GM12878 (cell line): ENCODE measurements at regions not wholly inside any gene's neighbourhood (a gene's known extent, or its start where the extent isn't known, plus 50 kb on each side); places are given as distances from the start of the nearest gene placed in this dataset.

Source experiments
- ATAC-seq: fragments of 200-7000 bp; cut with Tn5 transposase; 3 replicates; pipeline ENCODE4 v1.9.1; 2020; ENCODE audit warnings: mild to moderate bottlenecking, moderate library complexity
- BruUV-seq: library from RNA; stranded (reverse); fragments of 400-500 nt; replicated peaks from 2 replicates; lab custom pipeline; 2021; lab: Mats Ljungman, UMichigan
- CTCF ChIA-PET: fragments of 300-600 bp; sonication (Branson Sonifier 250); formaldehyde crosslinking; extraction: SDS; loops from one replicate; lab custom pipeline; 2021; ENCODE audit warnings: inconsistent platforms; lab: Yijun Ruan, JAX
- POLR2A ChIA-PET: fragments of 350-600 bp; formaldehyde crosslinking; extraction: SDS; loops from one replicate; lab custom pipeline; 2021; ENCODE audit warnings: inconsistent platforms; lab: Charles Lee
- RAD21 ChIA-PET: fragments of 300-600 bp; sonication (Branson Sonifier 250); formaldehyde crosslinking; loops from one replicate; lab custom pipeline; 2023; ENCODE audit warnings: antibody characterized with exemption; ENCODE audit not compliant: unreplicated experiment; lab: Charles Lee
- SMC1A ChIA-PET: fragments of 300-600 bp; sonication (Branson Sonifier 250); formaldehyde crosslinking; loops from one replicate; lab custom pipeline; 2023; ENCODE audit not compliant: unreplicated experiment, uncharacterized antibody; lab: Charles Lee
- DNase-seq: peaks from one replicate; pipeline ENCODE4 v3.0.0-alpha.2; 2011; ENCODE audit warnings: low read depth, low spot score
- FAIRE-seq: peaks from 3 replicates; lab custom pipeline; 2011; peaks lifted over from hg19 to GRCh38; lab: Jason Lieb, UNC
- H2AFZ ChIP-seq: 2 replicates; pipeline ENCODE4 v1.6.0; 2011; ENCODE audit warnings: low read depth, low read length, control low read depth; ENCODE audit not compliant: control insufficient read depth
- H3K27ac ChIP-seq: 2 replicates; pipeline ENCODE4 v1.5.1; 2011; ENCODE audit warnings: control low read depth; ENCODE audit not compliant: control insufficient read depth, insufficient read depth
- H3K27me3 ChIP-seq, 2 experiments: replicated peaks in 1 of 2; 2 replicates each; pipeline versions ENCODE4 v1.6.0 to v1.6.1; 2011; ENCODE audit warnings: low read length in 1 of 2; ENCODE audit not compliant: control insufficient read depth in 2 of 2, insufficient read depth in 2 of 2
- H3K36me3 ChIP-seq, 2 experiments: 2 replicates each; pipeline ENCODE4 v1.5.1; 2011; ENCODE audit warnings: low read length in 1 of 2; ENCODE audit not compliant: control insufficient read depth in 2 of 2, insufficient read depth in 2 of 2
- H3K4me1 ChIP-seq: 2 replicates; pipeline ENCODE4 v1.6.1; 2011; ENCODE audit warnings: mild to moderate bottlenecking, low read length, moderate library complexity, mixed read lengths; ENCODE audit not compliant: control insufficient read depth, insufficient read depth
- H3K4me2 ChIP-seq: 2 replicates; pipeline ENCODE4 v1.6.0; 2011; ENCODE audit warnings: control low read depth; ENCODE audit not compliant: control insufficient read depth, insufficient read depth
- H3K4me3 ChIP-seq: fragments of 200-600 bp; sonication (generic); 2 replicates; pipeline ENCODE4 v1.5.1; 2016
- H3K79me2 ChIP-seq: 2 replicates; pipeline ENCODE4 v1.6.0; 2011; ENCODE audit warnings: low read length; ENCODE audit not compliant: control insufficient read depth, insufficient read depth
- H3K9ac ChIP-seq: 2 replicates; pipeline ENCODE4 v1.8.0; 2011; ENCODE audit warnings: low read length, control low read depth, mixed read lengths; ENCODE audit not compliant: control insufficient read depth, insufficient read depth
- H3K9me3 ChIP-seq: replicated peaks from 3 replicates; pipeline ENCODE4 v1.5.1; 2011; ENCODE audit warnings: mild to moderate bottlenecking, low read length; ENCODE audit not compliant: control insufficient read depth, insufficient read depth
- H4K20me1 ChIP-seq: 2 replicates; pipeline ENCODE4 v1.6.0; 2011; ENCODE audit not compliant: control insufficient read depth, insufficient read depth
- CREB1 ChIP-seq: IDR thresholded peaks from 2 replicates; pipeline ENCODE4 v1.6.1; 2012; ENCODE audit warnings: low read depth, mild to moderate bottlenecking, inconsistent platforms
- HCFC1 ChIP-seq: fragments of 150-350 bp; IDR thresholded peaks from 2 replicates; pipeline ENCODE4 v1.6.1; 2014; ENCODE audit warnings: low read length
- PAX5 ChIP-seq: IDR thresholded peaks from 2 replicates; pipeline ENCODE4 v1.6.1; 2011; ENCODE audit warnings: low read depth, low read length, borderline replicate concordance
- USF2 ChIP-seq: IDR thresholded peaks from 2 replicates; pipeline ENCODE4 v1.6.1; 2011; ENCODE audit warnings: low read depth, low read length, improper control_type of control experiment, borderline replicate concordance
- WGBS: methylation state at CpG from one replicate; pipeline ENCODE4 v1.1.6; 2016; ENCODE audit warnings: low lambda C conversion rate; ENCODE audit not compliant: insufficient replicate concordance, insufficient coverage; ENCODE audit errors: missing lambda C conversion rate; 5-methylcytosine and 5-hydroxymethylcytosine counted together
- in situ Hi-C: fragments of 300-500 bp; cut with MboI; formaldehyde crosslinking; loops from 9 replicates; pipeline ENCODE4 v1.14.3; 2018; ENCODE audit warnings: mixed read lengths
- intact Hi-C: fragments of 100-400 bp; cut with micrococcal nuclease; formaldehyde crosslinking; loops from one replicate; pipeline ENCODE4 v1.14.2; 2022; ENCODE audit not compliant: unreplicated experiment

DNA sequence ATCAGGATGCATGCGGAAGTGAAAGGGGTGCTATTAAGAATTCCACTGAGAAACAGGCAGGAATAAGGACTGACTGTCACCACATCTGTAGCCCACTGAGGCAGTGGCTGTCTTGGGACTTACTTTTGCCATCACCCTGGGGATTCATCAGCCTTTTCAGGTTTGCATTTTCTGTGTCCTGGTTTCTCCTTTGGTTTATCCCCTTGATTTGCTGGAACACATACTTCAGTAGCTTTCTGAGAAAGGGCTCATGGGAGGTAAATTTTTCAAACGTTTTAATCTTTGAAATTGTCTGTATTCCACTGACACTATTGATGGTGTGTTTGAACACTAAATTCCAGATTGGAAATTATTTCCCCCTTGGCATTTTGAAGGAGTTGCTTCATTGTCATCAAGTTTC, 80.2 kb upstream of the ACTRT2 start:
- Histone ChIP-seq H3K27ac (no peak overlapping the region), H4K20me1 (no peaks in the 10 kb centered on the region), H2AFZ (no peak overlapping the region), H3K9me3 (peaks cover 3% of the 10 kb centered on the region; the same call in 1 of the 3 replicates), H3K27me3 (no peaks in the 10 kb centered on the region), H3K9ac (no peak overlapping the region), H3K79me2 (no peaks in the 10 kb centered on the region), H3K4me3 (no peak overlapping the region), H3K36me3 (no peaks in the 10 kb centered on the region), H3K4me1 (no peaks in the 10 kb centered on the region), H3K4me2 (no peak overlapping the region)
- RAD21 ChIA-PET: no interaction called here
- SMC1A ChIA-PET: no interaction called here
- intact Hi-C loops: no loop called here
- no TSS peak for BruUV-seq
- FAIRE-seq (no peak), DNase-seq (no peak), ATAC-seq (no peak)
- CTCF ChIA-PET: no interaction called here
- 0% methylated on average over 2 of the region's 2 CpGs for WGBS
- TF ChIP-seq PAX5: no peak
- in situ Hi-C loops: no loop called here
- POLR2A ChIA-PET: no interaction called here

DNA sequence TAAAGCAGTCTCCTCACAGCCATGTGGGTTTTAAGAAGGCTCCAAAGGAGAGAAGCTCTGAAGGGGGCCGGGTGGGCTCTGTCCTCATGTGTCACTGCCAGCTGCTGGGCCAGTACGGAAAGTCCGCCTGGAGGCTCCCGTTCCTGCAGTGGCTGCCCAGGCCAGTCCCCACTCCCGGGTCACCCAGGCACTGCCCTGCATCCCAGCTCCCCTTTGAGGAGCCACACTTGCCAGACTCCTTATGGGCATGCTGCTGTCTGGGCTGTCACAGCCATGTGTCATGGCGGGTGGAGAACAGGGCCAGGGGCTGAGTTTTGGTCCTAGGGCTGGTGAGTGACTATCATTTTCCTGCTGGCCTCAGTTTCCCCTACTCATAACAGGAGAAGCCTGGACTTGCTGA, 79.4 kb upstream of the ACTRT2 start:
- Histone ChIP-seq H3K9ac (no peak overlapping the region), H3K4me2 (no peak overlapping the region), H3K9me3 (peaks cover 3% of the 10 kb centered on the region; the same call in 1 of the 3 replicates), H3K36me3 (no peaks in the 10 kb centered on the region), H4K20me1 (no peaks in the 10 kb centered on the region), H3K79me2 (no peaks in the 10 kb centered on the region), H3K4me1 (no peaks in the 10 kb centered on the region), H3K27me3 (no peaks in the 10 kb centered on the region), H2AFZ (no peak overlapping the region), H3K4me3 (no peak overlapping the region), H3K27ac (no peak overlapping the region)
- no TSS peak for BruUV-seq
- ChIA-PET SMC1A (no interaction called here), CTCF (no interaction called here), RAD21 (no interaction called here), POLR2A (no interaction called here)
- in situ Hi-C loops: no loop called here
- intact Hi-C loops: no loop called here
- WGBS: 46% methylated on average over 6 of the region's 6 CpGs
- FAIRE-seq: no peak
- no peak for DNase-seq
- no peak for TF ChIP-seq CREB1
- TF ChIP-seq HCFC1: no peak
- no peak for TF ChIP-seq USF2
- ATAC-seq: no peak
